ENCODE measurements at regions not wholly inside any gene's neighbourhood (a gene's known extent, or its start where the extent isn't known, plus 50 kb on each side); places are given as distances from the start of the nearest gene placed in this dataset.
"Not testable (repeated sequence)": the region's sequence is repeated elsewhere in the genome, so short reads cannot be mapped to it uniquely, and the experiment has no call there.

DNA sequence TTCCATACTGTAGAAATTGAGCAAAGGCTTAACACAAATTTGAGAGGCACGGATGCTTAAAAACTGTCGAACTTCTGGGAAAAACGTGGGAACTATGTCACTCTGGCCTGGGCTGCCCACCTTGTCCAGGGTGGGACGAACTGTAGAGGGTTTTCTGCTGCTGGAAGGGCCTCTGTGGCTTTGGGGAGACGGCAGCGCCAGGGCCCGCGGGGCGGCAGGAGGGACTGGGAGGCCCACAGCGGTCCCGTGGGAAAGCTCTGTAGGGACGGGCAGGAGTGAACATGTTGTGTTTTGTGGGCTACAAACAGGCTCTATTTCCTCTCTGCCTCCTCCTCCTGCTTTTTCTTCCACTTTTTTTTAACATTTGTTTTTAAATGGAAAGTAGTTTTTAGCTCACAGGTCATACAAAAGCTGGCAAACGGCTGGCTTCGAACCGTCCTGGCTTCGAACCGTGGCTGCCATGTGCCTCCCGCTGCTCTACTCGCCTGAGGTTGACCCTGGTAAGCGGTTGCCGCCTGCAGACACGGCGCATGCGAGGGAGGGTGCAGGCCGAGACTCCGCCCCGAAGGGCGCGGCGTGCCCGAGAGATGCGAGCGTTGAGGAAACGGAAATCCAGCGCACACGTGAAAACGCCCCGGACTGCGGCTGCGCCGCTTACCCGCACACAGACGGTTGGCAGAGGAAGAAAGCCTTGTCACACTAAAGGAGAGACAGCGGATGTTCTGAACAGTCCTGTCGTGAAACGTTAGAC, 382.3 kb upstream of the ZFP42 start:
- no peak for DNase-seq

DNA sequence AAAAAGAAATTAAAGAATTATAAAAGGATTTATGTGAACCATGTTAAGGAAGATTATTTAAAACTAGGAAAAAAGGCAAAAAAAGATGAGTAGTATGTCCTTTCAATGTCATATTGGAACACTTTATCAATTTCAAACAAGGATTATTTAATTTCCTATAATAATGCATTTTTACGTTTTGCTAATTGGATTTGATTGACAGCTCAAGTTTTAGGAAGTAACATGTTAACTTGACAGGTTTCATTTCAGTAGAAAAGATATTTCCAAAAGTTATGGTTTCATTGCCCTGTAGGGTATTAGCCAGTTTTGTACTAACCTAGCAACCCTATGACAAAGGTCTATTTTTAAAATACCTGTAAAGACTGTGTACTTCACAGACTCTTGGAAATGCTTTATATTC, 379.6 kb upstream of the ZFP42 start:
- no peak for DNase-seq

DNA sequence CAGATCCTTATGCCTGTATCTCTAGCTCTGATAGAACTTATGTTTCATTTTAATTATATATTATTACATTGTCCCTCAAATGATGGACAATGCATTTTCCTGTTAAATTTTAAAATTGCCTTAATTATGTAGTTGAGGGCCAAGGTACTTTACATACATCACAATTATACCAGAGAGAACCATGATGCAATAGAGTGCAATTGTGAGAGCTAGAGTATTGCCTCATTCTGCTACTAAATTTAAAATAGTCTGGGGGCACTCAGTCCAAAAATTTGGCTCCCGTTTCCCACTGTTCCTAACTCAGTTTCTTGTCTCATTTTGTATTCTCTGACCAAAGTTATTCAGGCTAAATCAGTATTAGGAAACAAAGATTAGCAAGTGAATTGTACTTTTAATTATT, 378.5 kb upstream of the ZFP42 start:
- DNase-seq: peak in 1 of 2 experiments; percentile 30

DNA sequence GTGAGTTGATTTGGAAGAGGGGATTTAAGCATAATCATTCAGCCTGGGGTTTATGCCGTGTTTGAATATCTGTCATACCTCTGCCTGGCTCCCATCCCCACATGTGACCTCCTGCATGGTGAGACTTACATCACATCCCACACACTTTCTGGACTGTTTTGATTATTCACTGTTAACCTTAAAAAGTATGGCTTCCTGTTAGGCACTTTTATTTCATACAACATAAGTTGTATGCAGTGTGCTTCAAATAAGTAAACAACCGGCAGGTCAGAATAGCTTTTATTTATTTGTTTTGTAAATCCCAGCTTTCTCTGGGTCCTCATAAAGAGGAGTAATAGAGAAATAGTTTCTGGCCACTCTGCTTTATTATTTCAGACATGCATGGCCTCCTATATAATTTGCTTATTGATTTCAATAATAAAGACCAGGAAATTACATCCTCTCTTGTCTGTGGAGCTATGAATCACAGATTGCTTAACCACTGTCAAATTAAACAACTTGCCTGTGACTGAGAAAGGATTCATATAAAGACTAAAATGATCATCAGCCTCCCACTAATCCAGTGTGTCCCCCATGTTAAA, 376.8 kb upstream of the ZFP42 start:
- DNase-seq: peak in 1 of 2 experiments; percentile 39

DNA sequence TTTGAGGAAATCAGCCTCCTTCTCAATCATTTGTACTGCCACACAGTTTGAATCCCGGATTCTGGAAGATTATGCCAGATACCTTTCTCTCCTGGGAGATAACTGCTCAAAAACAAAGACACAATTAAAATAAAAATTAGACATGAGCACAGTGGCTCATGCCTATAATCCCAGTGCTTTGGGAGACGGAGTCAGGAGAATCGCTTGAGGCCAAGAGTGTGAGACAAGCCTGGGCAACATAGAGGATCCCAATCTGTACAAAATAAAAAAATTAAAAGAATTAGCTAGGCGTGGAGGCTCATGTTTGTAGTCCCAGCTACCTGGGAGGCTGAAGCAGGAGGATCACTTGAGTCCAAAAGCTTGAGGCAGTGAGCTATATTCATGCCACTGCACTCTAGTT, 376.3 kb upstream of the ZFP42 start:
- DNase-seq: no peak

DNA sequence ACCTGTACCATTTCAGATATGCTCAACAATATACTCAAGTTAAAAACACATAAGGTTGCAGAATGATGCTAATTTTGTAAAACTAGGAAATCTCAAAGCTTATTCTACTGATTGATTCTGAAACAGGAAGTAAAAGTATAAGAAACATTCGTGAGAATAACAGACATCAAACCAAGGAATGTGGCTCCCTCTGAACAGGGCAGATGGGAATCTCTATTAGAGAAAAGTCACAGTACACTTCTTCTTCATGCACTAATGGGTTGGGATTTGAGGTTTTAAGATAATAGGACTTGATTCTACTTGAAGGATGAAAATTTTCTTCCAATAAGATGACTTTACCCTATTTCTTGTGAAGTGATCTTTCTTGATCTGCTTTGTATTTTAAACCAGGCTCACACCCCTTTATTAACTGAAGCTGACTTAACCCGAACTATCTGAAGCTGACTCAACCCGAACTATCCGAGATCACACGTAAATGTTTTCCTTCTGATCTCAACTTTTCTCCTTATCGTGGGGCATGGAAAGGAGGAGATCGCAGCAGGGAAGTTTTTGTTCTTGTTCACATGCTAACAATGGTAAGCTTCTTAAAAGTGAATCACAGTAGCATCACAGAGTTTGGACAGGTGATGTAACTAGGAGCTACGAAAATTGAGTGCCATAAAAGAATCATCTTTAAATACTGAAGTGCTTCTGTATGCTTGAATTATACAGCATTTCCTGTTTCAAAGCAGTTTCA, 363.1 kb upstream of the ZFP42 start:
- DNase-seq: no peak

DNA sequence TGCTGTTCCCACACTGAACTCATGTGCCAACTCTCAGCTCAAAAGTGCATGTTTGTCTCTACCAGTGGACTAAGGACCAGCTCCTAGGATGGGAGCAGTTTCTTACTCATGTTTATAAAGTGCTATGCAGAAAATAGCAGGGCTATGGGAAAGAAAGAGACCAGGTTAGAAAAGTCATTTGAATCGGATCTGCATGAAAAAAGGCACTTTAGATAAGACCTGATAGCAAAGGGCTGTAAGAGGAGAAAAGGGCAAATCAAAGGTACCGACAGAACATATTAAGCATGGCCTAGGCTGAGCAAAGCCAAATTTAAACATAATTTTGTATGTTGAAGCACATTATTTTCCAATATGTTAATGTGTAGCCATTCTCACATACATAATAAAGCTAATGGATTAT, 362.3 kb upstream of the ZFP42 start:
- no peak for DNase-seq

DNA sequence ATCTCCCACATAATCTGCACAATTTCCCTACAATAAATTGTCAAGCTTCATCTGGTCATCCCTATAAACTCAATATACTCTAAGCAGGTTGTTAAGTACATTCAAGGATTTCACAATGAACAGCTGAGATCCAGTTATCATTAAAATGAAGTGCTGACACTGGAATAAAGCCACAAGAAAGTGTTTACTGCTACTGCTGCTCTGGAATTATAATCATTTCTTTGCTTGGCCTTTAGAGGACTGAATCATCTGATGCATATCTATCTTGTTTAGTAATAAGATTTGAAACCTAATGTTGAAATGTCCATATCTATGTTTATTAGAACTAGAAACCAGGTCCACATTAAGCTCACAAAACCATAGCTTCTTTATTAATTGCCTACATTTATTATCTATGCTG, 338.6 kb upstream of the ZFP42 start:
- DNase-seq: no peak

DNA sequence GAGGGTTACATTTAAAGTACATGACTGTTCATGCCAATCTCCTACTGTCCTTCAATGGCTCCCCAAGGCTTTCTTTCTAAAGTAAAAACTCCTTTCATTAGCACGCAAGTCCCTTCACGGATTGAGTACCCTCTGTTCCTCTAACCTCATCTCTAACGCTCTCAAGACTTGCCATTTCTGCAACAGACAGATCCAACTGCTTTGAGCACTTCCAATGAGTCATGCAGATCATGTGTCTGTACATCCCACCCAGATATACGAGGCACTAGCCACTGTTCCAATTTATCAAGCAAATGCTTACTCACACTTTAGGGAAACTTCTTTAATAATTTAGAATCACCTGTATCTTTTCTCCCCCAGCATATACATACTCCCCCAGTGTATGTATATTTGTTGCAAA, 332.5 kb upstream of the ZFP42 start:
- DNase-seq: no peak

DNA sequence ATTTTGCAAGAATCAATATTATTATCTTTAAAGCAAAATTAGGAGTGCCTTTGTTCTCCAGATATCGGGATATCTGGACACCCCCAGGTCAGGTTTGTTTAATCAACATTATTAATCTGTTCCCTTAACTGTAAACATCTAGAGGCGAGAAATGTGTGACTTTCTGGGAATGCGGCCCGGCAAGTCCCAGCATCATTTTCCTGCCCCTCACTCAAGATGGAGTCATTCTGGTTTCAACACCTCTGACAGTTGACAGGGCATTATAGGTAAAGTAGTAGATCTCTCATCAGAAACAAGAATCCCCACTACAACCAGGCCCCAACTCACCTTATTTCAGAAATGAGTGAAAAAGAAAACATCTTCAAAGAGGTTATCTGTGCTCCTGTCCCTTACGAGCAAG, 331.6 kb upstream of the ZFP42 start:
- DNase-seq: no peak

DNA sequence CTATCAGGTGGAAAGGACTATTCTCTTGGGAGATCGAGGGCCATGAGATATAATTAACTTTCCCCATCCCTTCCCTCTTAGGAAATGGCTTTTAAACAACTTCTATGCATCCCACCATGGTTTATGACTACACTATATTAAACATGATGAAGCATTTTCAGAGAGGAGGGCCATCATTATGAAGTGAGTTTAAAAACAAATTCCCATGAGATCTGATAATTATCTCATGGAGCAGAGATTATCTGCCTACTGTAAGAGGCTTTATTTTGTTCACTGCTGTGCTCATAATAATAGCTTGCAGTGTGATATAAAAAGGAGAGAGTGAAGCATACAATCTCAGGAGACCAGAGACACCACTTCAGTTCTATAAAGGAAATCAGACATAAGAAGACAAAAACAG, 330.5 kb upstream of the ZFP42 start:
- peak in 1 of 2 experiments; percentile 19 for DNase-seq

DNA sequence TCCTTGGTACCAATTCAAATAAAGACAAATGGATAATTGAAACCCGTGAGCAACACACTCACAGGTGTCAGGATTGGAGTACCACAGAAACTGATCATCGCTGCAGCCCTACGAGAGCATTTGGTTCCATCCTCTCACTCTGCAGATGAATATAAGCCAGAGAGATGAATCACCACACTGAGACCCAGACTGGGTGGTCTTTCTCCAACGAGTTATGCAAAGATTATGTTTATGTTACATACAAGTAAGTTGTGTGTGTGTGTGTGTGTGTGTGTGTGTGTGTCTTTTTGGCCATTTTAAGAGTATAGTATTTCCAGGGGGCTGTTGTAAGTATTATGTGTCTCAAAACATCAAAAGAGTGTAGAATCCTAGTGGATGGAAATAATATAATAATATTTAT, 329.5 kb upstream of the ZFP42 start:
- DNase-seq: no peak

DNA sequence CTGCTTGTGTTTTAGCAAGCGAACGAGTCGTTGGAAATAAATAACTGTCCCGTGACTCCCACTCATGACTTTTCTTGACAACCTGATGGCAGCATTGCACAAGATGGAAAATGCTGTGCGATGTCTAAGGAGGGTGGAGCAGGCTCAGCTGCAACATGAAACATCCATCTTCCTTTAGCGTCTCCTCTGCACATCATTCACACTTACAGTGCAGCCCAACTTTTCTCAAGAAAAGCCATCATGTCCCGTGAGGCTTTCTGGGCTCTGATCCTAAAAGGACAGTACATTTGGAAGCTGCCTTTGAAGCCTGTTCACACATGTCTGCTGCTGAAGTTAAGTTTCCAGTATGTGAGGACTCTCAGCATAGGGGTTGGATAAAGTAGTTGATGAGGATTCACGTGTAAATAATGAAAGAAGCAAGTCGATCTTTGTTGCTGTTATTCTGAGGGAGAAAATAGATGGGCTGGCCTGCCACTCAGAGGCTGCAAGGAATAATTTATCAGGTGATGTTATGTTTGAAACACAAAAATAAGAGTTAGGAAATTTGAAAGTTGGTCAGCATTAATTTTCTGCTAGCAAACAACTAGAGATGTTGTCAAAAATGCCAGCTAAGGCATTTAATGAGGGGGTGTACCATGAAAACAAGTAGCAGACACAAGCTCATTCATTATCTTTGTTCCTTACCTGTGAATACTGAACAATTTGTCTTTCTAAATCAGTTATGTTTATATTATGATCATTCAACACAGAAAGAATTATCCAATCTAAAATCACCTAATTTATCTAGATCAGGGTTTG, 328.7 kb upstream of the ZFP42 start:
- DNase-seq: no peak

DNA sequence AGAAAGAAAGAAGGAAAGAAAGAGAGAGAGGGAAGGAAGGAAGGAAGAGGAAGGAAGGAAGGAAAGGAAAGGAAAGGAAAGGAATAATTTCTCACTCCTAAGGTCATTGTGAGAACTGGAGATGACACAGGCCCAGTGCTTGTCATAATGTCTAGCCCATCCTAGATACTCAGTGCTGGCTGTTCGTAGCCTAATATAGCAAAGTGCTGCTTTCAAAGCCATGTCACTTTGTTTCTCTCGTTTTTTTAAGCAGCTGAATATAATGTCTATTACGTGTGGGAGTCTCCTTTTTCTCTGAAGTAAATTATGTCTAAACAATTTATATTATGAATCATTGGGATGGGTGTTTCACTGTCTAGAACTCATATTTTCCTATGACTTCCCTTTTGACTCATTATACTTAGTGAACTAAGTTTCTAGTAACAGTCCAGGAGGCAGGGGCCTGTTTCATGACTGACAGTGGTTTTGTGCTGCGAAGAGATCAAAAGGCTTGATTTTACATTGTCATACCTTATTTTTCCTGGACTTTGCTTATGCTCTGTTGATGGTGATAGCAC, 327.0 kb upstream of the ZFP42 start:
- no peak for DNase-seq

DNA sequence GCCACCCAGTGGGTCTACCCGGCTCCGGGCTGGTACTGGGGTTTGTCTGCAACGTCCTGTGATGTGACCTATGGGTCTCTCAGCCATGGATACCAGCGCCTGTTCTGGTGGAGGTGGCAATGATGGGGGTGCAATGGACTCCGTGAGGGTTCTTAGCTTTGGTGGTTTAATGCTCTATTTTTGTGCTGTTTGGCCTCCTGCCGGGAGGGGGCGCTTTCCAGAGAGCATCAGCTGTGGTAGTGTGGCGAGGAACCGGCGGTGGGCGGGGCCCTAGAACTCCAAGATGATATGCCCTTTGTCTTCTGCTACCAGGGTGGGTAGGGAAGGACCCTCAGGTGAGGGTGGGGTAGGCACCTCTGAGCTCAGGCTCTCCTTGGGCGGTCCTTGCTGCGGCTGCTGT, 324.1 kb upstream of the ZFP42 start:
- not testable (repeated sequence) for DNase-seq

DNA sequence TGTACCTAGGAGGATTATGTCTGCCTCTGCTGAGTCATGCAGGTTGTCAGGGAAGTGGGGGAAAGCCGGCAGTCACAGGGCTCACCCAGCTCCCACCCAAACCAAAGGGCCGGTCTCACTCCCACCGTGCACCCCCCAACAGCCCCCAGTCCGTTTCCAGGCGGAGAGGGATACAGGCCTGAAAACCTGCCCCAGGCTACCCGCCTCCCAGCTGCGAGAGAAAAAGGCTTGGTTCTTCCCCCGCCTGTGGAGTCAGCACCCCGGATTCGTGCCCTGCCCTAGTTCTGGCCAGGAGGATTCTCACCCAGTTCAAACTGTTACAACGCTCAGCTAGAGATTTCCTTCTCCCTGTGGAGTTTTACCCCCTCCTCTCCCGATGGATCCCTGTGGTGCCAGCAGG, 323.6 kb upstream of the ZFP42 start:
- not testable (repeated sequence) for DNase-seq

DNA sequence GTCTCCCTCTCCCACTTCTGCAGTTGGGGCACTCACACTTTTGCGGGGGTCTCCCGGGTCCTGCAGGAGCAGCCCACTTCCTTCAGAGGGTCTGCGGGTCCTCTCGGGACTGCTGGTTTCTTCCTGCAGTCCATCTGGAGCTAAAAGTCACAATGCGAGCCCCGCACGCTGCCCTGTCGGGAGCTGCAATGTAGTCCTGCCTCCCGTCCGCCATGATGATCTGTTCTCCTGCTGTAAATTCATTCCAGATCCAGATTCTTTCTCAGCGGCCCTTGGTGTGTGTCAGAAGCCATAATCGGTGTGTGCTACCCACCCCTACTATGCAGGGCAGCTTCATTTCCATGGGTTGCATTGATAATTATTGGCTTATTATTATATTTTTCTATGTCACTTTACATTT, 323.0 kb upstream of the ZFP42 start:
- not testable (repeated sequence) for DNase-seq

DNA sequence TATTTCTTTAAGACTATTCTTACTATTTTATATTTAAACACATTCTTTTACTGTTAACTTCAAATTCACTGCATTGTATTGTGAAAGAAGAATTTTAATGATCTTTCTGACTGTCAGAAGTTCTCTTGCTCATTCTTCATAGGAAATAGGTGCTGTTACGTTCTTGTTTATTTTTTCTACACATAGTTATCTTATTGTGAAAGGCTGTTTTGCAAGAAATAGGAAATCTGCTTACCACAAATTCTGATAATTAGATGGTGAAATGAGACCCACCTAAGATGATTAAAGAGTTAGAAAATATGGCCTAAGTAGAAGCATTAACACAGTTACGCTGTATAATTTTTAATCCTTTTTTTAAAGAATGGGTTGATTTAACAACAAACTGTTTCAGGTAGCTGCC, 316.1 kb upstream of the ZFP42 start:
- DNase-seq: no peak

DNA sequence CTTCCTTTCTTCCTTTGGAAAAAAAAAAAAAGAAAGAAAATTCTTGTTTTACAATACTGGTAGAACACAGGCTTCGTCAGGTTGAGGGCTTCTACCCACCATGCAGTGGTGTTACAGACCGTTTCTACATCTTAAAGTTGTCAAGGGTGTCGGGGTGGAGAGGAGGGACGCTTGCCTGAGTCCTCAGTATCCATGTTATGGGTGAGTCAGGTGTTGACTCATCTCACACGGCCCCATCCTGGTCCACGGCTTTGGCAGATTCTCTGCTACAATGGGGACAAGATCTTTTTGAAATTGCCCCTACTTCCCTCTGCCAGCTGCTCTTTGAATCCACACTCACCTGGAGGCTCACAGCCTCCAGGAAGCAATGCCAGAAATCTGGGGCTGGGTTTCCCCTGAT, 310.3 kb upstream of the ZFP42 start:
- no peak for DNase-seq

DNA sequence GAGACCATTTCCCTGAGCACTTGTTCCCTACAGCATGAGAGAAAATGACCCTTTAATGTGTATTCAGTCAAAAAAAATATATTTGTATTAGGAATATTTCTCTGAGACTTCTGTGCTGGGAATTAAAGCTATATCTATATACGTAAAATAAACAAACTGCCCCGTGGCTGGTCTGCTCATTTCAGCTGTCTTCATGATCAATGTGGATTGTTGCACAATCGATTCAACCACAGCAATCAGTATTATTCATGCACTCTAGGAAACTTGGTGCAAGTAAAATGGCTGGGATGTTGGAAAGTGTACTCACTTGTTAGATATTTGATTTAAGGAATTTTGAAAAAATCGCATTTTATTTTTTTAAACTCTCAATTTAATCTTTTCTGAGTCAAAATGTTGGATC, 307.9 kb upstream of the ZFP42 start:
- DNase-seq: no peak

DNA sequence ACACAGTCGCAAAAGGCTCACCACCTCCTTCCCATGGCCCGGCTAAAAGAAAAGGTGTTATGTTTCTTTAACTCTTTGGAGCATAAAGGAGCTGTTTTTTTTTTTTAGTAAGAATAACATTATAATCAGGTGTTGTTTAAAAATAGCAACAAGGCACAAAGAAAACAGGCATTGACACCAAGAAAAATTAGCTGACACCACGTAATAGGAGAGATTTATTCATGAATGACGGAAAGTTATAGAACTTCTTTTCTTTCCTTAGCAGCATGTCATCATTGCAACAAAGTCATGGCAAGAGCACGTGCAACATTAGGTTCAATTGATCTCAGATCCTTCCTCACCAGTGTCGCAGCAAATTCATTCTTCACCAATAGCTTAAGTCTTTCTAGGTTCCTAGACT, 302.9 kb upstream of the ZFP42 start:
- no peak for DNase-seq

DNA sequence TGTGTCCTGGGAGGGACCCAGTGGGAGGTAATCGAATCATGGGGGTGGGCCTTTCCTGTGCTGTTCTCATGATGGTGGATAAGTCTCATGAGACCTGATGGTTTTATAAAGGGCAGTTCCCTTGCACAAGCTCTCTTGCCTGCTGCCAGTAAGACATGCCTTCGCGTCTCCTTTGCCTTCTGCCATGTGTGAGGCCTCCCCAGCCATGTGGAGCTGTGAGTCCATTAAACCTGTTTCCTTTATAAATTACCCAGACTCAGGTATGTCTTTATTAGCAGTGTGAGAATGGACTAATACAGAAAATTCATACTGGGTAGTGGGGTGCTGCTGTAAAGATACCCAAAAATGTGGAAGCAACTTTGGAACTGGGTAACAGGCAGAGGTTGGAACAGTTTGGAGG, 300.0 kb upstream of the ZFP42 start:
- not testable (repeated sequence) for DNase-seq

DNA sequence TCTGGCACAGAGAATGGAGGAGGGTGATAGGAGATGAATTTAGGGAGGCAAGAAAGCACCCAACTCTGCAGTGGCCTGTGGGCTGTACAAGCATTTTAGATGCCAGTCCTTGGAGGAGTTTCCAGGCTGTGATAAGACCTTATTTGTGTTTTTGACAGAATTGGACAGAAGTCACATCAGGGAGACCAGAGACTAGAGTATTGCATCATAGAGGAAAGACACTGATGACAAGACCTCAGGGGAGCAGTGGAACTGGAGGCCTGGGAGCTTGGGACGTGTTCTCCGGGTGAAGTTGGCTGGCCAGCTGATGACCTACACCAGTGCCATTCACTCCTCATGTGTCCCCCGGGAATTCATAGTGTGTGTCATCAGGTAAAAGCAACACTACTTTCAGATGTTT, 284.0 kb upstream of the ZFP42 start:
- no peak for DNase-seq

Data from NCI-H2081 (cell line).